ENCODE measurements at regions not wholly inside any gene's neighbourhood (a gene's known extent, or its start where the extent isn't known, plus 50 kb on each side); places are given as distances from the start of the nearest gene placed in this dataset.

DNA sequence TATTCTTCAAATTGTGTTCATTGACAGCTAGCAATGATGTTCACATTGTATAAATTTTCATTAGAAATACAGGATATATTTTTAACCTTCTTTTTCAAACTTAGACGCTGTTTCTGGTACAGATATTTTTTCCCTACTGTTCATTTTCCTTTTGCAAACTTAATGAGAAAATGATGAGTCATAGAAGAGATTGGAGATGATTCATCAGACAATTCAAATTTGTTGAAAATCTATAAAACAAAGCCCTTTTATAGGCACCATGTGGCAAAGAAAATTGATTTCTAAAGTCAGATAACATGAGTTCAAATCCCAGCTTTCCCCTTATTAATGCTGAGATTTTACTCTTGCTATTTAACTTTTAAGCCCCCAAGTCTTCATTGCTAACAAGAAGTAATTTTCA, 728.8 kb upstream of the DDX18 start:
- Histone ChIP-seq H3K9me3 (no peaks in the 10 kb centered on the region), H3K27me3 (no peaks in the 10 kb centered on the region), H3K27ac (no peak overlapping the region), H3K4me1 (no peaks in the 10 kb centered on the region), H3K4me3 (no peak overlapping the region), H3K36me3 (no peaks in the 10 kb centered on the region)
- DNase-seq (ENCODE audit: low spot score in 2 of 2) = no peak
- intact Hi-C loops (cut with DNase I; ENCODE audit: low total_unique reads) = no loop called here
- TF ChIP-seq POLR2A (IDR thresholded peaks at IDR 0.05) (no peak), POLR2AphosphoS5 (IDR thresholded peaks at IDR 0.05) (no peak)
- TF ChIP-seq, protein P1, sequence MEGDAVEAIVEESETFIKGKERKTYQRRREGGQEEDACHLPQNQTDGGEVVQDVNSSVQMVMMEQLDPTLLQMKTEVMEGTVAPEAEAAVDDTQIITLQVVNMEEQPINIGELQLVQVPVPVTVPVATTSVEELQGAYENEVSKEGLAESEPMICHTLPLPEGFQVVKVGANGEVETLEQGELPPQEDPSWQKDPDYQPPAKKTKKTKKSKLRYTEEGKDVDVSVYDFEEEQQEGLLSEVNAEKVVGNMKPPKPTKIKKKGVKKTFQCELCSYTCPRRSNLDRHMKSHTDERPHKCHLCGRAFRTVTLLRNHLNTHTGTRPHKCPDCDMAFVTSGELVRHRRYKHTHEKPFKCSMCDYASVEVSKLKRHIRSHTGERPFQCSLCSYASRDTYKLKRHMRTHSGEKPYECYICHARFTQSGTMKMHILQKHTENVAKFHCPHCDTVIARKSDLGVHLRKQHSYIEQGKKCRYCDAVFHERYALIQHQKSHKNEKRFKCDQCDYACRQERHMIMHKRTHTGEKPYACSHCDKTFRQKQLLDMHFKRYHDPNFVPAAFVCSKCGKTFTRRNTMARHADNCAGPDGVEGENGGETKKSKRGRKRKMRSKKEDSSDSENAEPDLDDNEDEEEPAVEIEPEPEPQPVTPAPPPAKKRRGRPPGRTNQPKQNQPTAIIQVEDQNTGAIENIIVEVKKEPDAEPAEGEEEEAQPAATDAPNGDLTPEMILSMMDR (IDR thresholded peaks at IDR 0.05) = no peak

DNA sequence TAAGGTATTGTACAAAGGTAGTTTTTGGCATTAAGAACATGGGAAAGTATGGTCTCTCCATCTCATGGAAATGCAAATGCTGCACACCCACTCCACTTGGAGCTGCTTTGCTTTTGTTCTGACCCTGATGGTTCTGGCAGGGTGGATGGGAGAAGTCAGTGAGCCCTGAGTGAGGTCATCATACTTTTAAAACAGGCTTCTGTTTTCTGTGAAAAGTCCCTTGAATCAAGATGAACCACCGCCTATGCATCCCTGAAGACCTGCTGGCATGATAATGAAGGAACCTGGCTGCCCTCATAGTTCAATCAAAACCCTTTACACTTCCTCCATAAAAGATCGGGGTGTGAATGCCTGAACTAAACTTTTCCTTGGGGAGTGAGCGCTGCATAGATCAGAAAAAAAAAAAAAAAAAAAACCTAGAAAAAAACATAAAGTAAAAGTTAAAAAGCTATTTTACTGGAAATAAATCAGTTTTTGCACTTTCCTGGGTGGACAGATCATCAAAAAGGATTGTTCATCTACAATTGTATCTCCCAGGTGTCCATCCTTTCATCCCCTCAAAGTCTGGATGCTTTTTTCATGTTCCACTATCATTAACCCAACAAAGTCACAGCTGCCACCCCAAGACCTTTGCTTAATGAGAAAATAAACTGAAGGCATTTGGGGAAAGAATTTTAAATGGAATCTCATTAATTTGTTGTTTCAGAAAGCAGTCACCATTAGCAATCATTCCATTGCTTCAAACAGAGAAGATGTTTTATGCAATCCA, 728.1 kb upstream of the DDX18 start:
- no peaks in the 10 kb centered on the region for H3K9me3 ChIP-seq
- H3K27ac ChIP-seq = no peak overlapping the region
- TF ChIP-seq, protein P1 (IDR thresholded peaks at IDR 0.05) = no peak
- TF ChIP-seq POLR2AphosphoS5 (IDR thresholded peaks at IDR 0.05) (no peak), POLR2A (IDR thresholded peaks at IDR 0.05) (no peak)
- no peaks in the 10 kb centered on the region for H3K4me1 ChIP-seq
- H3K4me3 ChIP-seq = no peak overlapping the region
- no peaks in the 10 kb centered on the region for H3K36me3 ChIP-seq
- intact Hi-C loops (cut with DNase I; ENCODE audit: low total_unique reads) = no loop called here
- no peaks in the 10 kb centered on the region for H3K27me3 ChIP-seq
- no peak for DNase-seq (ENCODE audit: low spot score in 2 of 2)

DNA sequence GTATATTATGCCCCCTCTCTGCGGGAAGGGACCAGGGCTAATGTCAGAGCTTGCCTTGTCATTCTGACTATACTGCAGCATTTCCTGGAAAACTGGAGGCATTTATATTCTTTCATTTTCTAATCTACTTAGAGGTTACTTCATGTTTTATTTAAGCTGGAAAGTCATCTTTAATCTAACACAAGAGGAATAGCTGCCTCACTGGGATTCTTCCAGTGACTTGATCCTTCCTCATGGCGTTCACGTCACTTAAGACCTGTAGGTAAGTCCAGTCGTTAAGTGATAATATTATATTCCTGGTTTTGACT, 727.6 kb upstream of the DDX18 start:
- Histone ChIP-seq H3K4me1 (no peaks in the 10 kb centered on the region), H3K27ac (no peak overlapping the region), H3K9me3 (no peaks in the 10 kb centered on the region), H3K4me3 (no peak overlapping the region), H3K27me3 (no peaks in the 10 kb centered on the region), H3K36me3 (no peaks in the 10 kb centered on the region)
- intact Hi-C loops (cut with DNase I; ENCODE audit: low total_unique reads) = no loop called here
- DNase-seq (ENCODE audit: low spot score in 2 of 2) = no peak
- TF ChIP-seq, protein P1 (IDR thresholded peaks at IDR 0.05) = no peak
- no peak for TF ChIP-seq POLR2AphosphoS5 (IDR thresholded peaks at IDR 0.05)
- TF ChIP-seq POLR2A (IDR thresholded peaks at IDR 0.05) = no peak

DNA sequence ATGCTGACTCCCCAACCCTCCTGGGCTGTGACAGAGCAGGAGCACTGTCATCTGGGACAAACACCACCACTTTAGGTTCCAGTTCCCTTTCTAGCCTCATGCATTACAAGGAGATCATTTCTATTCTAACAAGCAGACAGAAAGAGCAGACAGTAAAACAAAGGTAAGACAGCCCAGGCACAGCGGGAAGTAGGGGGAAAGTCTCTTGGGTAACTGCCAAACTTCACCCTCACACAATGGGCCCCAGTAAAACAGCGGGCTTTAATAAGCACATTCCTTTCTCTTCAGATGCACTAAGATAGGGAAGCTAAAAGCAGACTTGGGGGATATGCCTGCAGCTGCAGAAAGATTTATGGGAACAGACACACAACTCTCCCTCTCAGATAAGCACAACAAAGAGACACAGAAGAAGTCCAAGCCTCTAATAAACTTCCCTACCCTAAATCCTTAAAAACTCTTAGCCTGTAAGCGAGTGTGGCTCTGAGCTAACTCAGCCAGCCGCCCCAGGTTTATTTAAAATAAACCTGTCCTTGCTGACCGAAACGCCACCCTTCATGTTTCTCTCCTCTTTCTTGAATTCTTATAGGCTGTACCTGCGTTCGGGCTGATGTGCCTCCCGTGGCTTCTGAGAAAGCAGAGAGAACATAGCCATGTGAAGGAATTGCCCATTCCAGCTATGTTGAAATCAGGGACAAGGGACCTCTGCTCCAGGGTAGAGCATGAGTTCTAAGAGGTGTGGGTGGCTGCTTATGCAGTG, 726.8 kb upstream of the DDX18 start:
- Histone ChIP-seq H3K27ac (no peak overlapping the region), H3K9me3 (no peaks in the 10 kb centered on the region), H3K4me1 (no peaks in the 10 kb centered on the region), H3K36me3 (no peaks in the 10 kb centered on the region), H3K27me3 (no peaks in the 10 kb centered on the region), H3K4me3 (no peak overlapping the region)
- intact Hi-C loops (cut with DNase I; ENCODE audit: low total_unique reads) = no loop called here
- DNase-seq (ENCODE audit: low spot score in 2 of 2) = no peak
- no peak for TF ChIP-seq POLR2AphosphoS5 (IDR thresholded peaks at IDR 0.05)
- TF ChIP-seq POLR2A (IDR thresholded peaks at IDR 0.05) = no peak
- TF ChIP-seq, protein P1 (IDR thresholded peaks at IDR 0.05) = no peak
